ENCODE measurements at regions not wholly inside any gene's neighbourhood (a gene's known extent, or its start where the extent isn't known, plus 50 kb on each side); places are given as distances from the start of the nearest gene placed in this dataset.

GRCh38 chr7:96778263-96778662 lies 68.6 kb upstream of the SEM1 start:
- no peak for TF ChIP-seq CTCF (IDR thresholded peaks at IDR 0.05)
- TF ChIP-seq POLR2A (IDR thresholded peaks at IDR 0.05) = no peak
